ENCODE measurements at regions not wholly inside any gene's neighbourhood (a gene's known extent, or its start where the extent isn't known, plus 50 kb on each side); places are given as distances from the start of the nearest gene placed in this dataset.

GRCh38 chr18:76167410-76167809, 327.6 kb downstream of the ZNF516 start:
- H2AFZ ChIP-seq (ENCODE audit: low read depth, low read length), result no peak overlapping the region
- ChIA-PET POLR2A (no interaction called here), CTCF (ENCODE audit: low intra/inter-chr PET ratio) (no interaction called here)
- in situ Hi-C loops (cut with MboI) (no loop called here), intact Hi-C loops (cut with micrococcal nuclease) (no loop called here)
- H3K9me3 ChIP-seq (replicated peaks; ENCODE audit: control insufficient read depth, insufficient read depth, low read depth, low read length), result no peaks in the 10 kb centered on the region
- no peak overlapping the region for H3K9ac ChIP-seq (ENCODE audit: insufficient read depth in 1 of 2, low read depth in 2 of 2, low read length in 2 of 2)
- WGBS (ENCODE audit: insufficient coverage, low coverage, missing lambda C conversion rate), result 0% methylated on average over 3 of the region's 6 CpGs
- BruUV-seq (replicated peaks), result no TSS peak
- no peaks in the 10 kb centered on the region for H3K79me2 ChIP-seq (ENCODE audit: control insufficient read depth, insufficient read depth, low read length)
- no peak overlapping the region for H3K4me3 ChIP-seq
- H3K4me1 ChIP-seq (replicated peaks in 1 of 2; ENCODE audit: control insufficient read depth in 2 of 2, insufficient read depth in 2 of 2, low read length in 2 of 2), result peaks cover 0 to 5% of the 10 kb centered on the region in 2 experiments; a peak in 1 of 5 replicates
- H3K36me3 ChIP-seq (ENCODE audit: control insufficient read depth, insufficient read depth, low read length), result no peaks in the 10 kb centered on the region
- no peaks in the 10 kb centered on the region; a peak in 1 of 5 replicates for H3K27me3 ChIP-seq (ENCODE audit: control insufficient read depth in 2 of 2, insufficient read depth in 2 of 2, low read length in 2 of 2)
- no peaks in the 10 kb centered on the region for H3K9me1 ChIP-seq (ENCODE audit: control insufficient read depth, insufficient read depth, low read length)
- no peak overlapping the region for H3K27ac ChIP-seq (ENCODE audit: extremely low read depth, low read depth, low read length)
- no peak for FAIRE-seq
- DNase-seq (ENCODE audit: extremely low read depth in 1 of 4, low spot score in 3 of 4), result no peak
- ATAC-seq, result no peak
- H4K20me1 ChIP-seq (replicated peaks; ENCODE audit: control insufficient read depth, insufficient read depth, low read length), result no peaks in the 10 kb centered on the region
- no peak overlapping the region for H3K4me2 ChIP-seq (ENCODE audit: insufficient read depth, low read length)
- no peak for TF ChIP-seq MCM2 (IDR thresholded peaks at IDR 0.05; ENCODE audit: low read depth)
- TF ChIP-seq CBFA2T3 (IDR thresholded peaks at IDR 0.05), result no peak
- TF ChIP-seq PRDM10 (IDR thresholded peaks at IDR 0.05; ENCODE audit: partially characterized antibody), result no peak
- TF ChIP-seq, protein P1, sequence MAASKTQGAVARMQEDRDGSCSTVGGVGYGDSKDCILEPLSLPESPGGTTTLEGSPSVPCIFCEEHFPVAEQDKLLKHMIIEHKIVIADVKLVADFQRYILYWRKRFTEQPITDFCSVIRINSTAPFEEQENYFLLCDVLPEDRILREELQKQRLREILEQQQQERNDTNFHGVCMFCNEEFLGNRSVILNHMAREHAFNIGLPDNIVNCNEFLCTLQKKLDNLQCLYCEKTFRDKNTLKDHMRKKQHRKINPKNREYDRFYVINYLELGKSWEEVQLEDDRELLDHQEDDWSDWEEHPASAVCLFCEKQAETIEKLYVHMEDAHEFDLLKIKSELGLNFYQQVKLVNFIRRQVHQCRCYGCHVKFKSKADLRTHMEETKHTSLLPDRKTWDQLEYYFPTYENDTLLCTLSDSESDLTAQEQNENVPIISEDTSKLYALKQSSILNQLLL (CRISPR knock-in tag; IDR thresholded peaks at IDR 0.05; ENCODE audit: borderline replicate concordance), result no peak
- TF ChIP-seq ZNF274 (IDR thresholded peaks at IDR 0.05; ENCODE audit: borderline replicate concordance, low read depth, low read length), result no peak
- TF ChIP-seq NFIC (IDR thresholded peaks at IDR 0.05), result no peak
- TF ChIP-seq, protein P2, sequence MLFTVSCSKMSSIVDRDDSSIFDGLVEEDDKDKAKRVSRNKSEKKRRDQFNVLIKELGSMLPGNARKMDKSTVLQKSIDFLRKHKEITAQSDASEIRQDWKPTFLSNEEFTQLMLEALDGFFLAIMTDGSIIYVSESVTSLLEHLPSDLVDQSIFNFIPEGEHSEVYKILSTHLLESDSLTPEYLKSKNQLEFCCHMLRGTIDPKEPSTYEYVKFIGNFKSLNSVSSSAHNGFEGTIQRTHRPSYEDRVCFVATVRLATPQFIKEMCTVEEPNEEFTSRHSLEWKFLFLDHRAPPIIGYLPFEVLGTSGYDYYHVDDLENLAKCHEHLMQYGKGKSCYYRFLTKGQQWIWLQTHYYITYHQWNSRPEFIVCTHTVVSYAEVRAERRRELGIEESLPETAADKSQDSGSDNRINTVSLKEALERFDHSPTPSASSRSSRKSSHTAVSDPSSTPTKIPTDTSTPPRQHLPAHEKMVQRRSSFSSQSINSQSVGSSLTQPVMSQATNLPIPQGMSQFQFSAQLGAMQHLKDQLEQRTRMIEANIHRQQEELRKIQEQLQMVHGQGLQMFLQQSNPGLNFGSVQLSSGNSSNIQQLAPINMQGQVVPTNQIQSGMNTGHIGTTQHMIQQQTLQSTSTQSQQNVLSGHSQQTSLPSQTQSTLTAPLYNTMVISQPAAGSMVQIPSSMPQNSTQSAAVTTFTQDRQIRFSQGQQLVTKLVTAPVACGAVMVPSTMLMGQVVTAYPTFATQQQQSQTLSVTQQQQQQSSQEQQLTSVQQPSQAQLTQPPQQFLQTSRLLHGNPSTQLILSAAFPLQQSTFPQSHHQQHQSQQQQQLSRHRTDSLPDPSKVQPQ (CRISPR knock-in tag; IDR thresholded peaks at IDR 0.05; ENCODE audit: borderline replicate concordance), result no peak
- TF ChIP-seq ZNF639 (CRISPR knock-in tag; conservative IDR thresholded peaks at IDR 0.05 in 1 of 2, IDR thresholded peaks at IDR 0.05 in 1 of 2), result no peak
- no peak for TF ChIP-seq SPI1 (IDR thresholded peaks at IDR 0.05; ENCODE audit: borderline replicate concordance, low read depth, low read length)
- no peak for TF ChIP-seq THAP7 (CRISPR knock-in tag; IDR thresholded peaks at IDR 0.05)
- TF ChIP-seq ETV5 (CRISPR knock-in tag; IDR thresholded peaks at IDR 0.05; ENCODE audit: low read depth), result no peak
- no peak for TF ChIP-seq ZNF384 (IDR thresholded peaks at IDR 0.05; ENCODE audit: low read depth, low read length)
- no peak for TF ChIP-seq ZFP1 (CRISPR knock-in tag; IDR thresholded peaks at IDR 0.05)
- no peak for TF ChIP-seq ZNF316 (IDR thresholded peaks at IDR 0.05)

Measured in K562 (cell line).